Esophagus muscularis mucosa (tissue), 4 donors: ENCODE measurements at regions not wholly inside any gene's neighbourhood (a gene's known extent, or its start where the extent isn't known, plus 50 kb on each side); places are given as distances from the start of the nearest gene placed in this dataset.

Experiments
- CTCF ChIP-seq, 3 experiments: fragments of 200-600 bp in 2 of 3; fragments of 450-650 bp in 1 of 3; sonication (generic) in 2 of 3; IDR thresholded peaks; one replicate each; pipeline ENCODE4 v1.5.1; 2017 to 2019; ENCODE audit warnings: antibody characterized with exemption in 3 of 3, mild to moderate bottlenecking in 2 of 3, moderate library complexity in 1 of 3
- EP300 ChIP-seq: sonication (generic); formaldehyde crosslinking; IDR thresholded peaks from one replicate; pipeline ENCODE4 v1.6.1; 2017; ENCODE audit warnings: antibody characterized with exemption
- POLR2A ChIP-seq: fragments of 450-650 bp; IDR thresholded peaks from one replicate; pipeline ENCODE4 v1.6.1; 2017; ENCODE audit warnings: antibody characterized with exemption, moderate library complexity, mild to moderate bottlenecking, low read depth
- POLR2AphosphoS5 ChIP-seq, 2 donors: sonication (generic); formaldehyde crosslinking; IDR thresholded peaks; one replicate each; pipeline ENCODE4 v1.6.1; 2017; ENCODE audit warnings: antibody characterized with exemption in 2 of 2

- TF ChIP-seq CTCF (IDR thresholded peaks at IDR 0.05) (no peak), EP300 (no peak), POLR2AphosphoS5 (IDR thresholded peaks at IDR 0.05) (no peak), POLR2A (no peak)
These were observed 411.1 kb downstream of the FIGN start for GRCh38 chr2:163324677-163325076.
